ENCODE measurements at regions not wholly inside any gene's neighbourhood (a gene's known extent, or its start where the extent isn't known, plus 50 kb on each side); places are given as distances from the start of the nearest gene placed in this dataset.
"Not testable (repeated sequence)": the region's sequence is repeated elsewhere in the genome, so short reads cannot be mapped to it uniquely, and the experiment has no call there.

GRCh38 chr5:19288311-19288710 lies 699.7 kb downstream of the CDH18 start:
- intact Hi-C loops (cut with DNase I); ATAC-seq: not testable (repeated sequence)

GRCh38 chr5:19297934-19298333 lies 690.1 kb downstream of the CDH18 start:
- intact Hi-C loops (cut with DNase I): no loop called here
- DNase-seq (ENCODE audit: missing footprints) (no peak), ATAC-seq (no peak)

More at GRCh38 chr5:19288311-19288710, 699.7 kb downstream of the CDH18 start:
- DNase-seq (ENCODE audit: missing footprints): not testable (repeated sequence)

GRCh38 chr5:19301271-19301670 lies 686.7 kb downstream of the CDH18 start:
- intact Hi-C loops (cut with DNase I): no loop called here
- ATAC-seq (no peak), DNase-seq (ENCODE audit: missing footprints) (no peak)

GRCh38 chr5:19314840-19315239 lies 673.2 kb downstream of the CDH18 start:
- DNase-seq (ENCODE audit: missing footprints) (no peak), ATAC-seq (no peak)
- intact Hi-C loops (cut with DNase I): no loop called here

DNA sequence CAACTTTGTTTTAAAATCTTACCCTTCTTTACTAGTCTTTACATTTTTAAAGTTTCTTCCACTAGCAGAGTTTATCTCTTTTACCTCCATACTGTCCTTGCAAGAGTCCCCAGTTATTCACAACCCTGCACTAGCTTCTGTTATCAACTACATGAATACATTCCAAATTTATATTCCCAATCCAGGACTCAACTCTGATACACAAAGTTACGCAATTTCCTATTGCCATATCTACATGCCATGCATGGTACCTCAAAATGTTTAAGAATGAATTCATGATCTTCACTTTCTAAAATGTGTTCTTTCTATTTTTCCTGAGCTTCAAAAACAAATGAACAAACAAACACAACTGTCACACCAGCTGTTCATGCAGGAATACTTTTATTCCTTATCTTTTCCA lies 668.7 kb downstream of the CDH18 start:
- DNase-seq (ENCODE audit: missing footprints) (no peak), ATAC-seq (no peak)
- intact Hi-C loops (cut with DNase I): no loop called here

DNA sequence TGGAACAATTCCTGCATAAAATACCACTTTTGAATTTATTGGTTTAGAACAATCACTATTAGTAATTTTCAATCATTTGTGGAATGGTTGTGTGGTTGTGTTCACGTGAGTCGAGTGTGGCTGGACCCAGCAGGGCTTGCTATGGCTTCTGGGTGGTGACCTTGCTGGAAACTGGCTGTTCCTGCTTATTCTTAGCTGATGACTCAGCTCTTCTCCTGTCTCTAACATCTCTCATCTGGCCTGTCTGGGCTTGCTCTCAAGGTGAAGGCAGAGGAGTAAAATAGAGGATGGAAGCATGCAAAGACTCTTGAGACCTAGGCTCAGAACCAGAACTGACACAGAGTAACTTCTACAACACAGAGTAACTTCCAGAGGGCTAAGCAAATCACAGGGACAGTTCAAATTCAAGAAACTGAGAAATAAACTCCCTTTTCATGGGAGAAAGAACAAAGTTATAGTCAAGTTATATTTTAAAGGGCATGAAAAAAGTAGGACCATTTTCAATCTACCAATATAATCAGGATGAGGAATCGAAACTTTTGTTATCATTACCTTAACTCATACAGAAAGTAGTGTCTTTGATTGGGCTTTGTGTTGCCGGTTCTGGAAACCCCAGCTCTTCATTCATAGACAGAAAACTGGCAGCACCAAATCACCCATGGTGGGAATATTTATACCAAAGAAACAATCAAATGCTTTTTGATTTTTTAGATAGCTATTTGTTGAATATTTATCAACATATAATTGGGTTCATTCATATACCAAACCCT lies 665.1 kb downstream of the CDH18 start:
- DNase-seq (ENCODE audit: missing footprints) (no peak), ATAC-seq (no peak)
- intact Hi-C loops (cut with DNase I): no loop called here

DNA sequence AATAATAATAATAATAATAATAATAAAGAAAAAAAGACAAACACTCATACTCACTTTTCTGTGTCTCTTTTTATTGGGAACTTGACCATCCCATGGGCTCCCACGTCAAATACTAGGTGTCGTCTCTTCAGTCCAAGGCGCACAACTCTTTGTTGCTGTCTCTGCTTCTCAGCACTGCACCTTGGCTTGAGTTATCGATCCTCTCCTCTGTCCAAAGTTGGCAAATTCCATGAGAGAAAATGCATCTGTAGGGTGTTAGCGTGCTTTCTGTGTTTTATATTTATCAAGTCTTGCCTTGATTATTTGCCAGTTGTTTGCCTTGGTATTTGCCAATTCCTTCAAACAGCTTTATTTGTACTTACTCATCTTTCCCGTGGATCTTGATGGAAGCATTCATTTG lies 653.7 kb downstream of the CDH18 start:
- ATAC-seq (no peak), DNase-seq (ENCODE audit: missing footprints) (no peak)
- intact Hi-C loops (cut with DNase I): no loop called here

DNA sequence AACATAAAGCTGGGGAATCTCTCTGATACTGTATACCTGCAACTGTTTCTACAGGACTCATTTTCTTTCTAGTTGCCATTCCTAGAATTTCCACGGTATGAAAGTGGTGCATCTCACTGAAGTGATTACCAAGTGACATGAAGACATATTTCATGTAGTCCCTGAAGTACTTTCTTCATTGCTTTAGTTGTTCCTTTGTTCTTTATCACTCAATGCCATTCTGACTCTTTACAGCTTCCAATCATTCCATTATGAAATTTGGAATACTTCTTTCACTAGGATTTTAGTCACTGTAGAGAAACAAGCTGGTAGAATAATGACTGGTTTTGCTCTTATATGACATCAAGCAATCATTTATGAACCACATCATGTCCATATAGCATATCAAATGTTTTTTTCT lies 645.1 kb downstream of the CDH18 start:
- intact Hi-C loops (cut with DNase I): no loop called here
- DNase-seq (ENCODE audit: missing footprints) (no peak), ATAC-seq (no peak)

- no peak for DNase-seq (ENCODE audit: missing footprints)
- intact Hi-C loops (cut with DNase I): no loop called here
- no peak for ATAC-seq
Observed at GRCh38 chr5:19352120-19352519, 635.9 kb downstream of the CDH18 start.

GRCh38 chr5:19369048-19369447 lies 619.0 kb downstream of the CDH18 start:
- DNase-seq (ENCODE audit: missing footprints) (no peak), ATAC-seq (no peak)
- intact Hi-C loops (cut with DNase I): no loop called here

GRCh38 chr5:19369561-19369960 lies 618.4 kb downstream of the CDH18 start:
- DNase-seq (ENCODE audit: missing footprints) (no peak), ATAC-seq (no peak)
- intact Hi-C loops (cut with DNase I): no loop called here

GRCh38 chr5:19370655-19371386 lies 617.2 kb downstream of the CDH18 start:
- intact Hi-C loops (cut with DNase I): no loop called here
- DNase-seq (ENCODE audit: missing footprints) (no peak), ATAC-seq (no peak)

- intact Hi-C loops (cut with DNase I): no loop called here
- ATAC-seq (no peak), DNase-seq (ENCODE audit: missing footprints) (no peak)
Observed at GRCh38 chr5:19388391-19388790, 599.6 kb downstream of the CDH18 start.

- DNase-seq (ENCODE audit: missing footprints) (no peak), ATAC-seq (no peak)
- intact Hi-C loops (cut with DNase I): no loop called here
Observed at GRCh38 chr5:19401032-19401431, 587.0 kb downstream of the CDH18 start.

DNA sequence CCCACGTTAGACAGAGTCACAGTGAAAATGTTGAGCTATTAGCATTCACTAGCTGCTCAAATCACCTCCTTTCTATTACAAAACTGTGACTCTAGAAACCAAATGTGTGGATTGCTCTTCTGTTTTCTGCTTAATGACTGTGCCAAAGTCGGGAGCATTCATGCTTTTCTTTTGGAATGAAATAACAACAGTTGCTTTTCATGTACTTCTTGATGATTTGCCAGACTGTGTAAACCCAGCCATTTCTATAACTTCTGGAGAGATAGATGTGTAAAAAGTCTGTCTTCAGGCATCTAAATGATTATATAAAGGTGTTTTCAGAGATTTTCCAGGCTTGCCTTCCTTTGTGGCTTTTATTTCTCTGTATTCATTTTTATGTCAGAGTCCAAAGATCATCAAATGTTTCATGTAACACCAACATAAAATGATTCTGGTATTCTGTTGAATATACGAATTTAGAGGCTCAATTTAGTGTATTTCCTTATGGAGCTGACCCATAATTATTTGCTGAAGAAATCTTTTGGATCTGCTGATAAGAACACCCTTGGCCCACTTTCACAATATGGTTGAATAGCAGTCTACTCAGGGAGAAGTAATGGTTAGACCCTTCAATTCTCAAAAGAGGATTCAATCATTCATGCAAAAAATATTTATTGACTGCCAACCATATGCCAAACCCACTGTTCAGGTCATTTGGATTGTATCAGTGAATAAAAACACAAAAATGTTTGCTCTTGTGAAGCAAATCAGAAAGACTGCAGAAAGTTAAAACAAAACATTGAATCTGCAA lies 581.2 kb downstream of the CDH18 start:
- ATAC-seq (no peak), DNase-seq (ENCODE audit: missing footprints) (no peak)
- intact Hi-C loops (cut with DNase I): no loop called here

DNA sequence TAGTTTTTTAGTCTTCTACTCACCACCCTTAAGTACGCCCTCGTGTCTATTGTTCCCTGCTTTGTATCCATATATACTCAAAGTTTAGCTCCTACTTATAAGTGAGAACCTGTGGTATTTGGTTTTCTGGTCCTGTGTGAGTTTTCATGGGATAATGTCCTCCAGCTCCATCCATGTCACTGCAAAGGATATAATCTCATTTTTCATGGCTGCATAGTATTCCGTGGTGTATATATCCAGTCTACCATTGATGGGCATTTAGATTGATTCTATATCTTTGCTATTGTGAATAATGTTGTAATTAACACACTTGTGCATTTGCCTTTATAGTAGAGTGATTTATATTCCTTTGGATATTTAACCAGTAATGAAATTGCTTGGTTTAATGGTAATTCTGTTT lies 579.9 kb downstream of the CDH18 start:
- intact Hi-C loops (cut with DNase I): no loop called here
- DNase-seq (ENCODE audit: missing footprints) (no peak), ATAC-seq (no peak)

- ATAC-seq: no peak
- no peak for DNase-seq (ENCODE audit: missing footprints)
- intact Hi-C loops (cut with DNase I): no loop called here
Observed at GRCh38 chr5:19411936-19412335, 576.1 kb downstream of the CDH18 start.

Measured in Right ventricle myocardium inferior (tissue), 1 donor.